SH-SY5Y (cell line): ENCODE measurements at regions not wholly inside any gene's neighbourhood (a gene's known extent, or its start where the extent isn't known, plus 50 kb on each side); places are given as distances from the start of the nearest gene placed in this dataset.

Experiments used
- GATA2 ChIP-seq: IDR thresholded peaks from 2 replicates; pipeline ENCODE4 v1.6.1; 2011; ENCODE audit warnings: mild to moderate bottlenecking, low read depth, low read length
- GATA3 ChIP-seq: IDR thresholded peaks from 2 replicates; pipeline ENCODE4 v1.6.1; 2011; ENCODE audit warnings: low read depth, mild to moderate bottlenecking, low read length, moderate library complexity

DNA sequence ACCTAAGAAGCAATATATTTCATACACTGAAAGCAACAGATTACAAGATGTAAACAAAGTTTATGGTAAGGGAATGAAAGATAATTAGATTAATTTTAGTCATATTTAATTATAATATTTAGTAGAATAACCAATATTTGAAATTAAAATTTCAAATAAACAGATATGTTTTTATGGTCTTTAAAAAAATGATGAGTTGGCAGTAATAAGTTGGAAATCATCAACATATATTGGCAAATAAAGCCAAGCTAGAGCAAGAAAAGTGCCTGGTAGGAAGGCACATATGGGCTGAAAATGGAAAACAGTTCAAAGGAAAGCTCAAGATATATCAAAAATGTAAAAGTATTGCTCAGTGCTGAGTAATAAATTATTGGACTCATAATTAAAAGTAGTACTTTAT is 1274.0 kb downstream of the AMY1C start:
- no peak for TF ChIP-seq GATA2
- no peak for TF ChIP-seq GATA3
